Liver (tissue), 3 donors: ENCODE measurements at regions not wholly inside any gene's neighbourhood (a gene's known extent, or its start where the extent isn't known, plus 50 kb on each side); places are given as distances from the start of the nearest gene placed in this dataset.

Experiments
- ATF3 ChIP-seq: IDR thresholded peaks from 2 replicates; pipeline ENCODE4 v1.6.1; 2016; ENCODE audit warnings: antibody characterized with exemption
- CTCF ChIP-seq: fragments of 150-350 bp; IDR thresholded peaks from 2 replicates; pipeline ENCODE4 v1.5.1; 2017; ENCODE audit warnings: improper control_type of control experiment, low read depth, low read length; ENCODE audit not compliant: missing input control
- EGR1 ChIP-seq, 2 donors: IDR thresholded peaks; 2 replicates each; pipeline ENCODE4 v1.6.1; 2016 to 2018; ENCODE audit warnings: antibody characterized with exemption in 2 of 2, low read depth in 2 of 2
- FOXA1 ChIP-seq: IDR thresholded peaks from 2 replicates; pipeline ENCODE4 v1.6.1; 2016; ENCODE audit warnings: antibody characterized with exemption
- HNF4A ChIP-seq, 2 donors: conservative IDR thresholded peaks; 2 replicates each; pipeline ENCODE4 v1.6.1; 2016; ENCODE audit warnings: antibody characterized with exemption in 2 of 2, mild to moderate bottlenecking in 2 of 2
- HNF4G ChIP-seq: IDR thresholded peaks from 2 replicates; pipeline ENCODE4 v1.6.1; 2016; ENCODE audit warnings: antibody characterized with exemption
- REST ChIP-seq: IDR thresholded peaks from 2 replicates; pipeline ENCODE4 v1.6.1; 2016; ENCODE audit warnings: antibody characterized with exemption, mild to moderate bottlenecking
- RXRA ChIP-seq, 2 donors: IDR thresholded peaks; 2 replicates each; pipeline ENCODE4 v1.6.1; 2017 to 2018; ENCODE audit warnings: antibody characterized with exemption in 2 of 2, mild to moderate bottlenecking in 1 of 2
- SP1 ChIP-seq: IDR thresholded peaks from 2 replicates; pipeline ENCODE4 v1.6.1; 2018; ENCODE audit warnings: antibody characterized with exemption, mild to moderate bottlenecking
- TAF1 ChIP-seq: conservative IDR thresholded peaks from 2 replicates; pipeline ENCODE4 v1.6.1; 2016; ENCODE audit warnings: antibody characterized with exemption, mild to moderate bottlenecking
- YY1 ChIP-seq: IDR thresholded peaks from 2 replicates; pipeline ENCODE4 v1.6.1; 2016; ENCODE audit warnings: antibody characterized with exemption, mild to moderate bottlenecking
- TF ChIP-seq, protein P1 (sequence below): IDR thresholded peaks from 2 replicates; pipeline ENCODE4 v1.6.1; 2016; ENCODE audit warnings: antibody characterized with exemption
- donor health status: healthy.
- donor health status: healthy.

DNA sequence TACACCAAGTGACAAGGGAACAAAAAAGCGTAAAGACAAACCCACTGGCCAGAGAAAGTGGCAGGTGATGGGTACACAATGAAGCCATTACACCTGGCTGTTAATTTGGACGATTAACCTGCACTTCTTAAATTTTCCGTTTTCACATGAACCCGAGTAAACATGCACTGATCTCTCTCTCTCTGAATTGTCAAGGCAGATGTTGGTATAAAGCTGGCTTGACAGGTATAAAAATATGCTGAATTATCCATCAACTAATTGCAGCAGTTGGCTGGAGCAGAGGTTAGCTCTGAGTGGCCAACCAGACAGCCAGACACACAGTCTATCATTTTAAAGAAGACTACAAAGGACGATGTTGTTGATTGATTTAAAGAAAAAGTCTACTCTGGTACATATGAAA is 561.7 kb upstream of the ALCAM start:
- TF ChIP-seq CTCF (no peak), ATF3 (no peak), YY1 (no peak), HNF4G (no peak), EGR1 (IDR thresholded peaks at IDR 0.05; ENCODE audit: low read depth in 2 of 2) (no peak), FOXA1 (no peak), SP1 (no peak), REST (no peak), TAF1 (no peak), HNF4A (conservative IDR thresholded peaks at IDR 0.05) (no peak), RXRA (IDR thresholded peaks at IDR 0.05) (no peak)
- TF ChIP-seq, protein P1, sequence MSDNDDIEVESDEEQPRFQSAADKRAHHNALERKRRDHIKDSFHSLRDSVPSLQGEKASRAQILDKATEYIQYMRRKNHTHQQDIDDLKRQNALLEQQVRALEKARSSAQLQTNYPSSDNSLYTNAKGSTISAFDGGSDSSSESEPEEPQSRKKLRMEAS = no peak
